D721Med (cell line): ENCODE measurements at regions not wholly inside any gene's neighbourhood (a gene's known extent, or its start where the extent isn't known, plus 50 kb on each side); places are given as distances from the start of the nearest gene placed in this dataset.

Experiments used
- DNase-seq: peaks from one replicate; pipeline ENCODE4 v3.0.0; 2011; ENCODE audit warnings: low spot score; ENCODE audit not compliant: insufficient read length
- FAIRE-seq: peaks from 2 replicates; lab custom pipeline; 2011; peaks lifted over from hg19 to GRCh38; lab: Jason Lieb, UNC
- TF ChIP-seq, protein P1 (sequence below): IDR thresholded peaks from 2 replicates; pipeline ENCODE4 v1.5.1; 2012; ENCODE audit warnings: mild to moderate bottlenecking, control low read depth; ENCODE audit not compliant: insufficient read depth; ENCODE audit errors: missing control alignments

DNA sequence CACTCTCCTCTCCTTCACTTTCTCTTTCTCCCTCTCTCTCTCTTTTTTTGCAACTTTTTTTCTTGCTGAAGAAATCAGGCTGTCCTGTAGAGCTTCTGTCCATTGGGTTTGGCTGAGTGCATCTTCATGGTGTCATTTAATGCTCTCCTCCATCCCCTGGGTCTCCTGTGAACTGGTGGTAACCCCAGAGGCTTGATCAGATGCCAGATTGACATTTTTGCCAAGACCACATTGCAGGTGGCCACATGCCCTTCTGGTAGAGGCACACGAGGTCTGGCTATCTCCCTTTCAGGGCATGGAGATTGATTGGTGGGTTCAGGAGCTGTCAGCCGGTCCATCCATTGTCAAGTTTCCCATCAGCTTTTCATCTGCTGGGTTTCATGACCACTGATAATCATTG, 188.3 kb upstream of the MYL2 start:
- no peak for FAIRE-seq
- DNase-seq: no peak
- TF ChIP-seq, protein P1, sequence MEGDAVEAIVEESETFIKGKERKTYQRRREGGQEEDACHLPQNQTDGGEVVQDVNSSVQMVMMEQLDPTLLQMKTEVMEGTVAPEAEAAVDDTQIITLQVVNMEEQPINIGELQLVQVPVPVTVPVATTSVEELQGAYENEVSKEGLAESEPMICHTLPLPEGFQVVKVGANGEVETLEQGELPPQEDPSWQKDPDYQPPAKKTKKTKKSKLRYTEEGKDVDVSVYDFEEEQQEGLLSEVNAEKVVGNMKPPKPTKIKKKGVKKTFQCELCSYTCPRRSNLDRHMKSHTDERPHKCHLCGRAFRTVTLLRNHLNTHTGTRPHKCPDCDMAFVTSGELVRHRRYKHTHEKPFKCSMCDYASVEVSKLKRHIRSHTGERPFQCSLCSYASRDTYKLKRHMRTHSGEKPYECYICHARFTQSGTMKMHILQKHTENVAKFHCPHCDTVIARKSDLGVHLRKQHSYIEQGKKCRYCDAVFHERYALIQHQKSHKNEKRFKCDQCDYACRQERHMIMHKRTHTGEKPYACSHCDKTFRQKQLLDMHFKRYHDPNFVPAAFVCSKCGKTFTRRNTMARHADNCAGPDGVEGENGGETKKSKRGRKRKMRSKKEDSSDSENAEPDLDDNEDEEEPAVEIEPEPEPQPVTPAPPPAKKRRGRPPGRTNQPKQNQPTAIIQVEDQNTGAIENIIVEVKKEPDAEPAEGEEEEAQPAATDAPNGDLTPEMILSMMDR: no peak

DNA sequence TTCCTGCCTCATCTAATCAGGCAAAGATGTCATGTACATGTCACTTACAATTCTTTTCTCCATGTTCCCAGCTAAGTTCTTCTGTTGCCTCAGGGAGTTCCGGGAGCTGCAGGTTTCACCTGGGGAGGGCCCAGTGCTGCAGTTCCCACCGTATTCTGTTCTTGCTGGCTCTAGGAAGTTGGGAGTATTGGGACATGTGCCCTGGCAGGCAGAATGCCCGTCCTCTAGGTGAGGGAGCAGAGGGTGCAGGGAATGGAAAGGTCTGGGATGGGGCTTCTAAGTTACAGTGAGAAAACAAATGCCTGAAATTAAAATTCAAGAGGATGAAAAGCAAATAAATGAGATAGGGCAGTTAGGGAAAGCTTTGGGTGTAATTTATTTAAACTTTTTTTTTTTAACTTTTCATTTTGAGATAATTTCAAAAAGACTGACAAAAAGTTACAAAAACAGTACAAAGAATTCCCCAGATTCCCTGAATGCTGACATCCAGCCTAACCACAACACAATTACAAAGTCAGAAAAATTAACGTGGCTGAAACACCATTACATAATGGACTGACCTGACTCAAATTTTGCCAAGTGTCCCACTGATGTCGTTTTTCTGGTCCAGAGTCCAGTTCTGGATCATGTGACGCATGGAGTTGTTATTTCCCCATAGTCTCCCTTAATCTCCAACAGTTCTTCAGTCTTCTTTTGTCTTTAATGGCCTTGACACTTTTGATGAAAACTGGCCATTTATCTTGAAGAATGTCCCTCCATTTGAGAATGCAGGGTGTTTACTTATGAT, 187.2 kb upstream of the MYL2 start:
- TF ChIP-seq, protein P1: no peak
- FAIRE-seq: no peak
- DNase-seq: no peak

DNA sequence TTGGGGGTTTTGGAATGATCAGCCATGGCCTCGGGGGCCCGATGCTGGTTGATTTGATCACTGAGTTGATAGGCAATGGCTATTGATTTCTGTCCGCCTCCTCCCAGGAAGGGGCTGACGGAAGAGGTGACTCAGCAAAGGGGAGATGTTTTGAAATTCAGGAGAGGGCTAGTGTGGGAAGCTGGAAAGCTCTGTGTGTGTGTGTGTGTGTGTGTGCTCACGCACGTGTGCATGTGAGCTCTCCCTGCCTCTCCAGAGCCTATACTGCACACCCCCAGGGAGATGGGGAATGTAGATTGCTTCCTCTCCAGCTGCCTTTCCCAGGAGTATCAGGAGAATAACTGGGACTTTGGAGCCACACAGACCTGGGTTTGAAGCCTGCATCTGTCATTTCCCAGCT, 184.9 kb upstream of the MYL2 start:
- DNase-seq (no peak), FAIRE-seq (no peak)
- TF ChIP-seq, protein P1: no peak

DNA sequence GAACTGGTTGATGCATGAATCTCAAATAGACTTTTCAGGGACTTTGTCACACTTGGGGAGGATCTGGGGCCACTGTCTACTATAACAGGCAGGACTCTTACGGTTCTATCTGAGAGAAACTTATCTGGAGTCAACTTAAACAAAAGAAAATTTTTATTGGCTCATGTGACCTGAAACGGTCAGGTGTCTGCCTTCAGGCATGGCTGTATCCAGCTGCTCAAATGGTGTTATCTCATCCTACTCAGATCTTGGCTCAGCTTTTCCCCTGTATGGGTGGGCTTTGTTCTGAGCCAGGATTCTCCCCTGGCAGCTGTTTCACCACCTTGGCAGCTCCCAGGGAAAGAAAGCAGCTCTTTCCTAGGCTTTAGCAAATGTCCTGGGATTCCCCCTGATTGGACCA, 183.2 kb upstream of the MYL2 start:
- FAIRE-seq (no peak), DNase-seq (no peak)
- TF ChIP-seq, protein P1: no peak

DNA sequence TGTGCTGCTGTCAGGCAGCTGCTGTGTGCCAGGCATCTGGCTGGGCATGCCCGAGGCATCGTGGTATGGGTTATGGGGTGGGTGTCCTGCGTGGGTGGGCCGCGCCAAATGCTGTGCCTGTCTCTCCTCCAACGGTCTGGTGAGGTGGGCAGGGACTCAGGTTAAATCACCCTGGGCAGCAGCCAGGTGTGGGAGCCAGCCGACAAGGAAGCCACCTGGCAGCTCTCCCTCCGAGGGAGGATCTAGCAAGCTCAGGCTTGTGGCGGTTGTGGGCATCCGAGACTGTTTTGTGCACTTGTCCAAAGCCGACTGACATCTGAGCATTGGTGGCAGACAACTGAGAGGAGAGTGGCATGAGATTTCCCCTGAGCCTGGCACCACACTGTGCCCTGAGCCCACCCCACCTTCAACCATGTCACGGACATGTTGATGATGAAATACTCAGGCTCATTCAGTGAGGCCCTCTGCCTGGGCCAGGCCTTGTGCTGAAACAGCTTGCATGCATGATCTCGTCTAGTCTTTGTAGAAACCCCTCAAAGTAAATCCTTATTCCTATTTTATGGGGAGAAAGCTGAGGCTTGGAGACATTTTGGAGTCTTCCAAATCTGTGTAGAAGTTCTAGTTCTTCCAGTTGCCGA, 181.8 kb upstream of the MYL2 start:
- no peak for DNase-seq
- no peak for FAIRE-seq
- TF ChIP-seq, protein P1: no peak

DNA sequence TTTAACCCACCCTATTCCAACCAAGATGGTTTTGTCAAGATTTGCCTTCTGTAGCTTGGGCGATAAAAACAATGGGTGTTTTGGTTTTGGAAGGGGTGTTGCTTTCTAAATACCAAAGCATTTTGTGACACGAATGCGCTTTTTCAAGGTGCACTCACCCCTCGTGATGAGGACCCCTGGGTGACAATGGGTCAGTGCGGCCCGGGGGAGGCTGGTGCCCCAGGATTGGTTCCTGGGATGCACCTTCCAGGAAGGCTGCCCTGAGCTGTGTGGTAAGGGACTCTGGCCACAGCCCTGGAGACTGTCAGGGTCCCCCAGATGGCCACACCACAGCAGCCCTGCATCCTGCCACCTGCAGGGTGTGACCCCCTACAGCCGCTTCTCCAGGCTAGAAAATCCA, 180.6 kb upstream of the MYL2 start:
- no peak for FAIRE-seq
- TF ChIP-seq, protein P1: no peak

DNA sequence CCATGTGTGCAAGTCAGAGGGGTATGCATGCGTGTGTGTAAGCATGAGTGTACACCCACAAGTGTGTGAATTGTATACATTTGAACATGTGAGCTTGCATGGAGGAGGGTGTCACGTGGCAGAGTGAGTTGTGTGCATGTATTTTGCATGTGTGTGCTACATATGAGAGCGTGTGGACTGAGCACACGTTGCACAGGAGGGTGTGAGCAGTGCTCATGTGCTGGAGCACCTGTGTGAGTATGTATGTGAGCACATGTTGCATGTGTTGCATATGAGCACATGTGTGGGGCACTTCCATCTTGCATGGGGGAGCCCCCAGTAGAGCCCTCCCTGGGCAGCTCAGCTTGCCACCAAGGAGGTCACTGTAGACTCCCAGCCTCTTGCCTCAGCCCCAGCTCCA, 180.2 kb upstream of the MYL2 start:
- TF ChIP-seq, protein P1: no peak
- no peak for FAIRE-seq

More for the DNA sequence above, 180.6 kb upstream of the MYL2 start:
- DNase-seq: no peak

More for the DNA sequence above, 180.2 kb upstream of the MYL2 start:
- DNase-seq: no peak
